GM21737 (cell line): ENCODE measurements at regions not wholly inside any gene's neighbourhood (a gene's known extent, or its start where the extent isn't known, plus 50 kb on each side); places are given as distances from the start of the nearest gene placed in this dataset.

Source experiments
- ATAC-seq: cut with Tn5 transposase; IDR thresholded peaks from one replicate; pipeline ENCODE4 v1.9.1; 2021; ENCODE audit warnings: mild to moderate bottlenecking, moderate library complexity; ENCODE audit not compliant: unreplicated experiment

- ATAC-seq = no peak
Observed at GRCh38 chr4:178344096-178344495, 901.9 kb upstream of the AGA start.

GRCh38 chr4:178347111-178347510 lies 904.9 kb upstream of the AGA start:
- ATAC-seq = no peak

DNA sequence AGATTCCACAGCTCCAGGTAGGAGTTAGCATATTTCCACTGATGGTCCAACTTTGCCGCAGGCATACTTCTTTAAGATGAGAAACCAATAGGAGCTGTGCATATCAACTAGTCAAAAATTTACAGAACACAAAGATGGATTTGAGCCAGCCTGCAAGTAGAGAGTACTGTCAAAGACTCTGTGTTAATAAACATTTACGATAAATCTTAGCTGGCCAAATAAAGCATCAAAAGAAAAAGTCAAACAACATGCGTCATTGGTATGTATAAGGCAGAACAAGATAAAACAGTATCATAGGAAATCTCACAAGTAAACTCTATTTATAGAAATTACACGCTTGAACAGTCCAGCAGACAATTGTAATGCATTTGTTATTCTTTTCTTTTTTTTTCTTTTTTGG lies 907.4 kb upstream of the AGA start:
- no peak for ATAC-seq

DNA sequence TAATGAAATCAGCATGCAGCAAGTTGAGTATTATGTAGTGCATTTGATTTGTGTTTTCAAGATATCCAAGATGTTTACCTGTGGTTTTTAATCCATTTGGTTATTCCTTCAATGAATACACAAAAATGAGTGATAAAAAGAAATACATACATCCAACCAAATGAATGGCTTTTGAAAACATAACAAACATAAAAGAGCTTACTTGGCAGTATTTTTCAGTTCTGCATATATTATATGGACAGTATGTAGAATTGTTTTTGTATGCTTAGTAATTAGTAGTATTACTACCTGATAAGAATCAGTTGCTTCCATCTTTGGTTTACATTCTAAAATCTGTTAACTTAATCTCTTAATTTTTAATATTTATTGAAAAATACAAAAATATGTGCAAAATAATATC lies 908.9 kb upstream of the AGA start:
- no peak for ATAC-seq

GRCh38 chr4:178356725-178357124 lies 914.5 kb upstream of the AGA start:
- ATAC-seq = no peak

DNA sequence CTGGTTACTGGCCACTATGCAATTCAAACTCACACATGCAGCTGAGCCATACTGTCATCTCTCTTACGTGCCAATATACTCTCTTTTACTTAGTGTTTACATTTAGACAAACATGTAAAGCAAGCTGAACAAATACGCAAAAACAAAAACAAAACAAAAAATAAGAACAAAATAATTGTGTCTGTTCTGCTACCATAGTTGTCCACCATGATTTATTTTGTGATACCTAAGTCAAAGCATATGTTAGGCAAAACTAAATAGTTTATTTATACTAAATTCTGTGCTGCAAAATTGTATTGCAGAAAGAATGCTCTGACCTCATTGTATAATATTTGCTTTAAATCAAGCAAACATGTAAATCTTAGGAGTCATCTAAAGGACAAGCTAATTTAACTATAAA lies 943.2 kb upstream of the AGA start:
- no peak for ATAC-seq

DNA sequence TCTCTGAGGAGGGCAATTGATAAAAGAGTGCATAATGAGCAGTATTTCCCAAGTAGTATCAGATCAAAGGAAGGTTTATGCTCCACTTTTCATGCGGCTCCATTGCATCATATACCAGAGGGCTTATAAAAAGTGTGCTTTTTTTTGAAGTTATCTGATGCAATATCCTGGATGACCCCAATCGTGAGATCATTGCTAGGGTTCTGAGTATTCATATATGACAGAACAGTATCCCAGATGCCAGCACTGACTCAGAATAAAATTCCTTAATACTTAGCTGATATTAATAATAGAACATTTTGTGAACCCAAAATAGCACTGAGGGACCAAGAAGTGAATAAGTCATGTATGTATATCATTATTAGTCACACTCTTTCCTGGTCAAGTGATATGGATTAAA lies 945.5 kb upstream of the AGA start:
- no peak for ATAC-seq

- no peak for ATAC-seq
Observed at GRCh38 chr4:178395798-178396197, 953.6 kb upstream of the AGA start.

GRCh38 chr4:178412455-178412854 lies 970.2 kb upstream of the AGA start:
- no peak for ATAC-seq

DNA sequence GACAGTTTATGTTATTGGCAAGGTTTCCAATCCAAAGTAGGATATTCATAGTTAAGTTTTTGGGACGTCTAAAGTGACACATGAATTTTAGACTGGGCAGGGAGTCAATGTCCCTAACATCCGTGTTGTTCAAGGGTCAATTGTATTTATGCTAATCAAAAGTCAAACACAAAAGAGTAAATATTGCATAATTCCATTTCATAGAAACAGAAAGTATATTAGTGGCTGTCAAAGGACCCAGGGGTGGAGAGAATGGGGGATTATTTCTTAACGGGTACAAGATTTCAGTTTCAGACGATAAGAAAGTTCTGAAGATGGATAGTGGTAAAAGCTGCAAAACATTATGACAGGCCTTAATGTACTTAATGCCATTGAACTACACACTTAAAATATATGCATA lies 971.8 kb upstream of the AGA start:
- ATAC-seq = no peak

DNA sequence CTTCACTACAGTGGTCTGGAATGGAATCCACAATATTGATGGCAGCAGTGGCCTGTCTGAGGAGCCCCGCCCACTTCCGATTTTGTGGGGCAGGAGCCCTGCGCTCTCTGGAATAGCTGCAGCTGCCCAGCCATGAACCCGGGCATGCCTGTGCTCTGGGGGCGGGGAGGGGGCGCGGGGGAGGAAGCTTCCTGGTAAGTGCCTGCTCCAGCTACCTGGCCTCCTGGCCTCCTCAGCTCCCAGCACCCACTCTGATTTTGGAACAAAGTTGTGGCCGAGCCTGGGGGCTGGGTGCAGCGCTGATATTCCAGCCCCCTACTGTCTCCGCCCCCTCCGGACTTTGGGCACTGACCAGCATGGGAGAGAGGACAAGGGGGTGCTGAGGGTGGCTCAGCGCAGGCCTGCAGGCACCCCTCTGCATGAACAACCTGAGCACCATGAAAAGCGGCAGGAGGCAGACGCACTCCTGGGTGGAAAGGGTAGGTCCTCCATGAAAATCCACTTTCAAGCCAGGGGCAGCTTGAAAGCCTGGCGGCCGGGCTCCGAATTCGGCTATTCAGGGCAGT lies 972.7 kb upstream of the AGA start:
- ATAC-seq = no peak

DNA sequence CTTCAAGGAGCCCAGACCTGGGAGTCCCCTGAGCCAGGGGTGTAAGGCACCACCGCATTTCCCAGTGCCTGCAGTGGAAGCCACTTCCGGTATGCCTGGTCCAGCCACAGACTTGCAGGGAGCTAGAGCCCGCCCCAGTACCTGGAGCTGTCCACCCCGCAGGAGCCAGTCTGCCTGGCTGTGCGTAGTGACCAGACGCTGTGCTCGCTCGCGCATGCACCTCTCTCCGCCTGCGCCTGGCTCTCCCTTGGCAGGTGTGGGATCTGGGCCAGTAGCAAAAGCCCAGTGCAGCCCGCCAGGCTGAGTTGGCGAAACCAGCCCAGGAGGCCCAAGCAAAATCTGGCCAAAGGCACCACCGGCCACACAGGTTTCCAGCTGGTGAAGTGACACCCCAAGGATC lies 973.7 kb upstream of the AGA start:
- no peak for ATAC-seq

DNA sequence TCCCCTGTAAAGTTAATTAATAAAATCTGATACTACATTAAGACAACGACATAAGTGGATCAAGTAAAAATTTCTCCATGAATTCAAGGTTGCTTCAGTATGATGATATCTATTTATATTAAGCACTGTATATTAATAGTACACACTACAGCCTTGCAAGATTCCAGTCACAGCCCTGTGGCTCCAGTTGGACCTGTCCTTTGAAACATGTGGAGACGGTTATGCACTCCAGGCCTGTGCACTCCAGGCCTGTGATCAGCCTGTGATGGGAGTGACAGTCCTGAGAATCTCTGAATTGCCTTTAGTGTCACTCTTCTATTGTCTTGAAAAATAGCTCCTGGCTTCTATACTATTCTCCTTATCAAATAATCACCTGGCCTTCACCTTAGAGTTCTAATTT lies 981.1 kb upstream of the AGA start:
- no peak for ATAC-seq

DNA sequence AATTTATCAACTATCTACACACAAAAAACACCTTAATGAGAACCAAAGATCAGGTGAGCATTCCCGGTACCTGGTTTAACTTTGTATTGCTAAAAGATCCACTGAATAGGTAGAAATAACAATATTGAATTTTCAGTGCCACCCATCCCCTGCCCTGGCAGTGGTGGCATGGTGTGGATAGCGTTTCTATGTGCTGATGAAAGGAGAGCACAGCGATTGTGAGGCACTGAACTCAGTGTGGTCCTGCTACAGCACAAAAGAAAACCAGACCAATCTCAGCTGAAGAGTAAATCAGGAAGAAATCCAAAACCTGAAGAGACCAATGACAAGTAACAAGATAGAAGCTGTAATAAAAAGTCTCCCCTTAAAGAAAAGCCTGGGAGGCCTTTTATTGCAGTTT lies 984.6 kb upstream of the AGA start:
- ATAC-seq = no peak

GRCh38 chr4:178427663-178428062 lies 985.4 kb upstream of the AGA start:
- ATAC-seq = no peak

- ATAC-seq = no peak
Observed at GRCh38 chr4:178448372-178449035, 1006.3 kb upstream of the AGA start.

GRCh38 chr4:178450614-178451013 lies 1008.4 kb upstream of the AGA start:
- no peak for ATAC-seq

GRCh38 chr4:178453057-178453456 lies 1010.8 kb upstream of the AGA start:
- ATAC-seq = no peak

- no peak for ATAC-seq
Observed at GRCh38 chr4:178457286-178457685, 1015.0 kb upstream of the AGA start.

GRCh38 chr4:178462710-178463109 lies 1020.5 kb upstream of the AGA start:
- ATAC-seq = no peak

GRCh38 chr4:178463747-178464146 lies 1021.5 kb upstream of the AGA start:
- no peak for ATAC-seq

DNA sequence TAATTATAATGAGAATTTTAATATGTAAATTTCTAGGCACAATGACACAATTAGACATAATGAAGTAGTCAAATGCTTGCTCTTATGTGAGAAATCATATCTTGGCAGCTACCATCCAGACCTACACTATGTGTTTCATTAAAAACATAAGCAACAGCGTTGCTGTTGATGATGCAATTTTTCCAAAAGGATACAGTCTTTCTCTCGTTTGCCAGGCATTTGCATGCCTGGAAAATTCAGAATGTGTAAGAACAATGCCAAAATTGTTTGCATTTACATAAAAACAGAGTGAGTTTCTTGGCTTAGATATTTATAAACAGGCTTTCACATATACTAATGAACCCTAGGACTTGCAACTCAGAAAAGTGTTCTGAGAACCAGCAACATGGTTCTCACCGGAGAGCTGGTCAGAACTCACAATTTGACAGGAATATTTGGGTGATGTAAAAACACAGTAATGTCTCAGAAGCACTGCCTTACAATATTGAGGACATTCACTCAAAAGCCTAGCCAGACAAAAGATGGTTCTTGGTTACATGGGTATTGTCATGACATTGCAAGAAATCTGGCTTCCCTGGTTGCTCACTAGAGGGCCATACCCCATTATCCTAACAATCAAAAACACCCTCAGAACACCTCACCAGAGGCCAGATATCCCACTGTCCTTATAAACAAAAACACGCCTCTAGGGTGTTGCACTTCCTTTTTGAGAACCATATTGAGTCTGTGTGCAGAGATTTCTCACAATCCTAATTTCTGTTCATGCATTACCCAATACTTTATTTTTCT lies 1029.0 kb upstream of the AGA start:
- no peak for ATAC-seq
